Erythroblast (primary cell): ENCODE measurements at regions not wholly inside any gene's neighbourhood (a gene's known extent, or its start where the extent isn't known, plus 50 kb on each side); places are given as distances from the start of the nearest gene placed in this dataset.

Experiments
- GATA1 ChIP-seq: IDR thresholded peaks from 2 replicates; pipeline ENCODE4 v1.6.1; 2011; ENCODE audit warnings: low read depth, mild to moderate bottlenecking, control low read depth, low read length, moderate library complexity
- POLR2A ChIP-seq: IDR thresholded peaks from 2 replicates; pipeline ENCODE4 v1.6.1; 2011; ENCODE audit warnings: mild to moderate bottlenecking, low read length

DNA sequence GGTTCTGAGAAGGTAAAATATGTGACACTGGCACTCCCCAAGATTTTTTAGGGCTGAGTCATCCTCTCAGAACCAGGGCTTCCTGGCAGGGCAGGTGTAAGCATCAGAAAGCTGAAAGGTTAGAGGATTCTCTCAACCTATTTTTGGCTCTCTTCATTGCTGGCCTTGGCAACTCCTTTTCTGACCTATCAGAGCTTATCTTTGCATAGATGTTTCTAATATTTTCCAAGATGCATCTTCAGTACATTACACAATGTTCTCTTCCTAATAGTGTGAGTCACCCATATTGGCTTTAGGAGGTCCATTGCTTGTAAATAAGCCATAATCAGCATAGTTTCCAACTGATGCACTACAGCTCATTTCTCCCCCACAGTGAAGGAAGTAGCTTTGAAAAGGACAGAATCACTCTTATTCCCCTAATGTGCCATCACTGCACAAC lies 2008.4 kb upstream of the PIK3C3 start:
- no peak for TF ChIP-seq POLR2A
- TF ChIP-seq GATA1 = no peak
